DMS153 (cell line): ENCODE measurements at regions not wholly inside any gene's neighbourhood (a gene's known extent, or its start where the extent isn't known, plus 50 kb on each side); places are given as distances from the start of the nearest gene placed in this dataset.
"Not testable (repeated sequence)": the region's sequence is repeated elsewhere in the genome, so short reads cannot be mapped to it uniquely, and the experiment has no call there.

Source experiments
- DNase-seq: peaks from one replicate; lab custom pipeline; 2025; lab: John Stamatoyannopoulos, UW

DNA sequence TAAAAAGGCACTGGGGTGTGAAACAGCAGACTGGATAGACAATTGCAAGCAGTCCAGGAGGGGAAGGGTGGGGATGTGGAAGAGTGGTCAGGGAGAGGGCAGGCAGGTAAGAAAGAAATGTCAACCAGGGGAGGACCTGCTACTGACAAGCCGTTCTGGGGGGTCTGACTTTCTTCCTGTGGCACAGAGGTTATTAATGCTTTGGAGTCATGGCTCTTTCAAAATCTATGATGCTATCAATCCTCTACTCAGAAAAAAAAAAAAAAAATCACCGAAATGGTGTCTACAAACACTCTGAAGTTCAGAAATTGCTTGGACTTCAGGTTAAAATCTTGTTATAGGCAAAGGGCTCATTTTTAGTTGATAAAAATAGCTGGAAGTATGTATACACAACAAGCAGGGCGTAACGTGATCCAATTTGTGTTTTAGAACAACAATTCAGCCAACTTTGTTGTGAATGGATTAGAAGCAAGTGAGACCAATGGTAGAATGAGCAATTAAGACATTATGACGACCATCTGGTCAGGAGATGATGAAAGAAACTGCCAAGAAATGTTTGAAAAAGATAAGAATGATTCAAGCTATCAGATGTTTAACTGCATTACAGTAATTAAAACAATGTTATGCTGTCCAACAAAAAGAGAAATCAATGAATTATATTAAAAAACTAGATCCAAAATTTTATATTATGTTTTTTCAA is 255.2 kb downstream of the DEPDC1B start:
- DNase-seq = no peak

DNA sequence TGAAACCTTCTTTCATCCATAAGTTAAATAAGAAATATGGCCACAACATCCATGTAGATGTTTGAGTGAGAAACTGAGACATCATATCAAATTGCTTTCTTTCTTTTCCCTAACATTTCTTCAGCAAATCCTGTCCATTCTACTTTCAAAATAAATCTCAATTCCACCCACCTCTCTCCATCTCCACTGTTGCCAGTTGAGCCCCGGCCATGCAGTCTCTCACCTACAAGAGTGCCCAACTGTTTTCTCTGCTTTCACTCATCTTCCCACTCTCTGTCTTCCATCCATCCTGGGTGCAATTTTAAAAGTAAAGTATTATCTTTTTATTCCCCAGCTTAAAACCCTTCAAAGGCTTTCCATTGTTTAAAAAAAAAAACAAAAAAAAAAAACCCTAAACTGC is 260.4 kb downstream of the DEPDC1B start:
- DNase-seq = no peak

DNA sequence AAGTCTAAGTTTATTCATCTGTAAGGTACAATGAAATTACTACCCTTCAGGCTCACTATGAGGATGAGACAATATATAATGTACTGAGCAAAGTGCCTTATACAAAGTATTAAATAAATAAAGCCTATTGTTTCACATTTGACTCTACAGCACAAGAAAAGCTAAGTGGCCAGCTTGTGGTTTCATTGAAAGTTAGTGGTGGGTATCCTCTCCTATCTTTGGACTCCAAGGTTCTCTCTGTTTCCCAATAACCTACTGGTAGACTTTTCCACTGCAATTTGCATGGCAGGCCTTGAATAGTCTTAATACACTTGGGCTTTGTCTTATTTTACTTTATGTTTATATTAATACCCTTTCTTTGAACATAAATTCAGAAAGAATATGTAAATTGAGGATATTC is 262.7 kb downstream of the DEPDC1B start:
- DNase-seq = no peak

DNA sequence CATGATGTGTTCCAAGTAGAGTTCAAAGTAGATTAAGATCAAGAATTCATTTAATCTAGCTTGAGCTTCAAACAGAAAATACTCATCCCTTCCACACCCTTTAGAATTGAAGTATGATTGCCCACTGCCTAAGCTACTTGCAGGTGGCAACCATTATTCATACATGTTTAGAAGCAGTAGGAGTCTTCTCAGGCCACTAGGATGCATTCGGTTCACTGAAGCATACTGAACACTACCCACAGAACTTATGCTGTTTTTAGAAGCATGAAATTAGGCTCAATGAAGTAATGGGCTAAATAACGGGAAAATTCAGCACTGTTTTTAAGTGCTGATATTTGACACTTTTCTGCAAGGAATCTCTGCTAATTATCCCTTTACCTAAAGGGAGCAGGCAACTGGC is 263.4 kb downstream of the DEPDC1B start:
- DNase-seq = no peak

DNA sequence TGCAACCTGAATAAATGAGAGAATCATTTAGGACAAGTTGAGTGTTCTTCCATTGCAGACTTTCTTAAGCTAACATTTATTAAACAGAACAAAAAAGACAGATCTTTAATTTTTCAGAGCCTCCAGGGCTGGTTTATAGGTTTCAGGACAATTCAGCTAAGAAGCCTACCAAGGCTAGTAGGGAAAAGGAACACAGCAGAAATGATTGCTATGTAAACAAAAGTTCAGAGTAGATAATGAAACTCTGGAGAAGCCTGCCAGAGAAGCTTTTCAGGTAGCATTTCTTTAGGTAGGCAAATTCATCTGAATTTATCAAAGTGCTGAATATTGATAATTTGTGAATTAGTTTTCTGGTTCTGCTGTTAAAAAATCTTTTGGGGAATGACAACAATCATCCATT is 264.2 kb downstream of the DEPDC1B start:
- no peak for DNase-seq

DNA sequence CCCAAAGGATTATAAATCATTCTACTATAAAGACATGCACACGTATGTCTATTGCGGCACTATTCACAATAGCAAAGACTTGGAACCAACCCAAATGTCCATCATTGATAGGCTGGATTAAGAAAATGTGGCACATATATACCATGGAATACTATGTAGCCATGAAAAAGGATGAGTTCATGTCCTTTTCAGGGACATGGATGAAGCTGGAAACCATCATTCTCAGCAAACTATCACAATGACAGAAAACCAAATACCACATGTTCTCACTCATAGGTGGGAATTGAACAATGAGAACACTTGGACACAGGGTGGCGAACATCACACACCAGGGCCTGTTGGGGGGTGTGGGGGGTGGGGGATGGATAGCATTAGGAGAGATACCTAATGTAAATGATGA is 273.8 kb downstream of the DEPDC1B start:
- not testable (repeated sequence) for DNase-seq

DNA sequence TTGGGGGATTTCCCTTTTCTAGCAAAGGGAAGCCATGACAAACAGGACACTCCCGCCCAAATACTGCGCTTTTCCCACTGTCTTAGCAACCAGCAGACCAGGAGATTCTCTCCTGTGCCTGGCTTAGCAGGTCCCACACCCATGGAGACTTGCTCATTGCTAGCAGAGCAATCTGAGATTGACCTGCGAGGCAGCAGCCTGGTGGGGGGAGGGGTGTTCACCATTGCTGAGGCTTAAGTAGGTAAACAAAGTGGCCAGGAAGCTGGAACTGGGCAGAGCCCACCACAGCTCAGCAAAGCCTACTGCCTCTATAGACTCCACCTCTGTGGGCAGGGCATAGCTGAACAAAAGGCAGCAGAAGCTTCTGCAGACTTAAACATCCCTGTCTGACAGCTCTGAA is 279.2 kb downstream of the DEPDC1B start:
- not testable (repeated sequence) for DNase-seq

DNA sequence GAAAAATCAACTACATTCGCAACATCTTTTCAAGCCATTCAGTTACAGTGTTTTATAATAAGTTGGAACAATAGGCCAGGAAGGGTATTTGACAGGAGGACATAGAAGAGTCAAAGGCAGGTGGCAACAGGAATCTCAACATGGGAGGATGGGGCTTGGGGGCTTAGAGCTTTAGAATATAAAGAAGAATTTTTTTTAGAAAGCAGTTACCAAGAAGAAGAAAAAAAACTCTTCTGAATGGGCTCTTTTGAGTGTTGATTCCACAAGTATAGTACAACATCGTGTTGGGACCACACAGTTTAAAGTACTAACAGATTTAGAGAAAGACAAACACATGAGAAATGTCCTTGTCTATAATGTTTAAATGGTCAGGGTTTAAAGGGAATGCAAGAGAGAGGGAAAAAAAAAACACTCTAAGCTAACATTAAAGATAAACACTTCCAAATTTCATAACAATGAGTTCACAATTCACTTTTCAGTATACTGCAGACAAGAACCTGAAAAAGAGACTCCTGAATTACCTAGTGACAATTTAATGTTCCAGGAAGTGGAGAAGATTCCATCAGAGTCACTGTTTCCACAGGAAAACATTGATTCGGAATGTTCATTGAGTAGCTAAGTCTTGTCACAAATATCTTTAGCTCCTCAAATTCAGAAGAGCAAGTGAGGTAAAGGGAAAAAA is 282.3 kb downstream of the DEPDC1B start:
- DNase-seq = no peak

DNA sequence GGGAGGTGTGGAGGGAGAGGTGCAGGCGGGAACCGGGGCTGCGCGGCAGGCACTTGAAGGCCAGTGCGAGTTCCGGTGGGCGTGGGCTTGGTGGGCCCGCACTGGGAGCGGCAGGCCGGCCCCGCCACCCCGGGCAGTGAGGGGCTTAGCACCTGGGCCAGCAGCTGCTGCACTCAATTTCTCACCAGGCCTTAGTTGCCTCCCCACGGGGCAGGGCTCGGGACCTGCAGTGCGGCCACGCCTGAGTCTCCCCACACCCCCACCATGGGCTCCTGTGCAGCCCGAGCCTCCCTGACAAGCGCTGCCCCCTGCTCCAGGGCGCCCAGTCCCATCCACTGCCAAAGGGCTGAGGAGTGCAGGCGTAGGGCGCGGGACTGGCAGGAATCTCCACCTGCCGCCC is 284.5 kb downstream of the DEPDC1B start:
- DNase-seq = no peak

DNA sequence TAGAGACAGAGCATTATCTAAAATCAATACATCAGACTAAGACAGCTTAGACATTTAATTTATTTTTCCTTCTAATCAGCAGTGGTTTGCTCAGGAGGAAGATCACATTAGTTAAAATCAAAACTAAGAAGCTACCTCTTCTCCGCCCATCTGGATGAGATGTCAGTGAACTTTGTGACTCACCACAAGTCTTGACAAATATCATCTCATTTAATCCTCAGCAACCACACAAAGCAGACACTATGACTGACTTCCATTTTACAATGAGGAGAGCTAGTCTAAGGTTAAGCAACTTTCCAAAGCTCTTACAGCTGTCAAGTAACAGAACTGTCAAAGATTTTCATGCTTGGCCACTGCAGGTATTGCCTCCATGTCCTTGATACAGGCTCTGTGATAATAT is 289.5 kb downstream of the DEPDC1B start:
- no peak for DNase-seq

DNA sequence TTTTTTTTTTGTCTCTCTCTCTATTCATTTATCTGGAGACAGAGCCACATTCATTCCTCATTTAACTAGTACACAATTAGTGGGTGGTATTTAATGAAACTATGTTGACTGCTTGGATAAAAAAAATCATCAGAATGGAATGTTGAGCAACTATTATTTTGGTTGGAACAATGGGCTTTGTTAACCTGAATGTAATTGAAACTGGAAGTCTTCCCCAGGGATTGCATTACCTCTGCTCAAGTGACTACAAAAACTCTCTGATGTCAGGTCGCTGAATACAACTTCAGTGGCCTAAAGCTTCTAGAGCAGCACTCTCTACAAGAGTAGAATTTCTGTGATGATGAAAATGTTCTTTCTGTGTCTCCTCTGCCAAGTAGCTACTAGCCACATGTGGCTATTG is 295.8 kb downstream of the DEPDC1B start:
- DNase-seq = no peak

DNA sequence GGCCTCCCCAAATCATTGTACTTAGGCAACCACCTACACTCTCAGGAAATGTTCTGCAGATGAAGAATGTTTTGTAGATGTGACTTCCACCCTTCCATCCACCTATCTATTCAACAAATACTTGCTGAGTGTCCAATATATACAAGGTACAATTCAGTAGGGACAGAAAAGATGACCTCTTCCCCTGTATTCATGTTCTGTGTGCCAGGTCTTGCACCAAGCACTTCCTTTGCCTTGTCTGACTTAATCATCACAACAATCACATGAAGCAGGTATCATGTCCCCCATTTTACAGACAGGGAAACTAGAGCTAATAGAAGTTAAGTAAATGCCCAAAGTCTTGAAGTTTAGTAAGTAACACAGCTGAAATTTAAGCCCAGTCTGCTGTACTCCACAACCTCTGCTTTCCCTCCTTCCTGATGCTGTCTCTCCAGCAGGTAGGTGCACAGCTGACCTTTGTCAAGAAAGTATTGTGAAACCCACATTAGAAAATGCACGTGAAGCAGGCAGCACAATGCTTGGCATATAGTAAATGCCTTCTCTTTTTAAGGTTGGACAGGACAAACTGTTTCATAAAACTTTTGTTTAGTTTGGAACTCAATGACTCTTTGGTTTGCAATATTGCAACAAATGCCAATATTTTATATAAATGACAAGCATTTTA is 296.5 kb downstream of the DEPDC1B start:
- DNase-seq = no peak

DNA sequence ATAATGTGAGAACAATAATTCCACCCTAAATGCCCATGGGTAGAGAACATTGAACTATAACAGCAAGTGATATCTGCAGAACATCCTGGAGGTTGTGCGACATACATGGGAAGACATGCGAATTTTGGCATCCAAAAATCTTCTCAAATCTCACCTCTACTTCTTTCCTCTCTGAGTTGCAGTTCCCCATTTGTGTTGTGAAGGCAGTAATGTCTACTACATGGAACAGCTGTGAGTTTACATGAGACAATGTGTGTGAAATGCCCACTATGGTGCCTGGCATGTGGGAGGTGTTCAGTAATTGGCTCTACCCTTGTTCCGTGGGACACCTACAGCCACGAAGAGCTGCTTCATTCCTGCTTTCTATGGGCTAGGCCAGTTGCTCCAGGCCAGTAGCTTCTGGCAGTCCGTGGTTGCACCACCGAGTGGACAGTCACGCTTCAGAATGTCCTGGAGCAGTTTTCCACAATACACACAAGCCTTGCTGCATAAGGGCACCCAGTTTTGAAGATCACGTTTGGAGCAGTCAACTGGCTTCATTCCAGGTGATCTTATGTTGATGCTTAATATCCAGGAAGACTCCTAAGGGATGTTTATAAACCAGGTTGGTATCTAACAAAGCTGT is 297.7 kb downstream of the DEPDC1B start:
- DNase-seq = no peak

DNA sequence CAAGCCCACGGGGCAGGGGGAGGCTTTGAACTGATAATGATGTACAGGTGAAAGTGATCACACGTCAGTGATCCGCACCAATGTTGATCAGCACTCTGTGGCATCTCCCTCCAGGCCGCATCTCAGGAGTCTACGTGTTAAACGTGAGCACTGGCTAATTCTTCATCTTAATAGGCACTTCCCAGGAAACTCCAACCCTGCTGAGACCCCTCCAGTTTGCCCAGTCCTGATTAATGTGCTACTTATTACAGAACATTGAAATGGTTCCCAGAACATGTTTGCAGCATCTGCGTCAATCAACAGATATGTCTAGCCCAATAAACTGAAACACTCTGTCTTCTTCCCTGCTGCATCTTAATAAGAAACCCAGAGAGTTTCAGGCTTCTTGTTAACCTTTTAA is 298.4 kb downstream of the DEPDC1B start:
- DNase-seq = no peak

DNA sequence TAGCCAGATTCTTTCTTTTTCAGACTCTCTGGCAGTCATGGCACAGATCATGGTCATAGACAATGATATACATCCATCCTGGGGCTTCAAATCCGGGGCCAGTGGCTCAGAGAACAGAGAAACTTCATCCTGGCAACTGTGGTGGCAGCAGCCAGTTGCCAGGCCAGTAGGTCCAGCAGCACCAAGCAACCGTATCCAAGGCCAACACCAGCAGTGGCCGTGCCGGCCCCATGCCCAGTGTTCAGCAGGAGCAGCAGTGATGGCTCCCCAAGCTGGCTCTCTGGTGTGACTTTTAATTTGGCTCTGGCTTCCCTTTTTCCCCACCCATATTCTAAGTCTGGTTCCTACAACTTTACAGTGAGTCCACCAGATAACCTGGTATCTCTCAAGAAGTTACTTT is 300.5 kb downstream of the DEPDC1B start:
- DNase-seq = no peak

DNA sequence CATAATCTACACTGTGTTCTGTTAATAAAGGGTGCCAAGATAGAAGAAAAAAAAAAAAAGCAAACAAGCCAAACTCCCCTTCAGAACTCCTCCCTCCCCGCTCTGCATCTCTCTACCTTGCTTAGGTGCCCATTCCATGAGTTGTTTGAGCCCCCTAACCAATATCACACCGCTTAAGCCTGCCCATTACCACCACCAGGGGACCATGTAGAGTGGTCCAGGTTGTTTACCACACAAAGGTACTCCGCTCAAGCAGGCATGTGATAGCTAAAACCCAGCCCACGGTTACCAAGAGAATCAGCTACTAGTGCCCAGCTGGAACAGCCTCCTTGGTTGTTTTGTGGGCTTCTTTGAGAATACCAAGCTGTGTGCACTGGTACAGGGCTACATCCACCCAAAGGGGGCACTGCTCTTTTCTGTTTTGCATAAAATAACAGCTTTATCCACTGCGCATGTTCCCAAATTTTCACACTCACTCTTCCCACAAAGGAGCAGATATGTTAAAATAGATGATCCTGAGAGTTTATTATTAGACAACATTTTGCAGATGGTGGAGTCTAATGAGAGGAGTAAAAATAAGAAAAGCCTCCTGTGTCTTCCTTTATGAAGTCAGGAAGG is 304.1 kb downstream of the DEPDC1B start:
- DNase-seq = no peak

DNA sequence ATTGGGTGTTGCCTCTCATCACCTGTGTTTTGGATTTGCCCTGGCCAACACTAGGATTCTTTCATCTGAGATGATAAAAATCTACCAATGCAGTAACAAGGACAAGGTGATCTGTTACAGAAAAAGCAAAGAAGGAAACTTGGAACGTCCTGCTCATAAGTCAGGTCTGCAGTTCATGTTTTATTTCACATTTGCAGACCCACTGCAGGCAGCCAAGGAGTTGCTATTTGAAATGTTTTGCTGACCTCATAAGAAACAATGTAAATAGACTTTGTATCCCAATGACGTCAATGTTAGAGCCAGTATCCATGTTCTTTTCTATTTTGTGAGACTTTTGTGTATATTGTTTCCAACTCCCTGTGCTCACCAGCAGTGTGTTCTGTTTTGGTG is 312.9 kb downstream of the DEPDC1B start:
- no peak for DNase-seq

DNA sequence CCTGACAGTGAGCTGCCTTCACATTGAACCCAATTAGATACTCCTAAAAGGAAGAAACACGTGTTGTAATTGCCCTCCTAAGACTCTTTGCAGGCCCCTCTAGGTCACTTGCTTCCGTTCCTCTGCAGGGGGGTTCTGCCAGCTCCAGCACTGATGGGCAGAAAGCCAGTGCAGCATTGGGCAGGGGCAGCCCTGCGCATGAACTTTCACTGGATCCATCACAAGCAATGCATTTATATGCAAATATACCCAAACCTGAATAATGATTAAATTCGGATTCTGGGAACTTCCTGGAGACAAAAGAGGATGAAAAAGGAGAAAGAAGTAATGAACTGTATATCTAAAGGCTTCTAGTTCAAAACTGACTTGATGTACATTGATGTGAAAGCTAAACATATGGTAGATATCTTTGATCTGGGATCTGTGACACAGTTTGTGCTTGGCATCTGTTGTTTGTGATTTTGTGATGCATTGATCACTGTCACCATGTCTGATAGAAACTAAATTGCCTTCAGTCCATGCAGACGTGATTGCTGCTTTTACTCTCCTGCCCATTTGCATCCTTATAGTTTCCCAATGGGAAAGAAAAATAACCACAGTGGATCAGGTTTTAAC is 313.4 kb downstream of the DEPDC1B start:
- DNase-seq = no peak

DNA sequence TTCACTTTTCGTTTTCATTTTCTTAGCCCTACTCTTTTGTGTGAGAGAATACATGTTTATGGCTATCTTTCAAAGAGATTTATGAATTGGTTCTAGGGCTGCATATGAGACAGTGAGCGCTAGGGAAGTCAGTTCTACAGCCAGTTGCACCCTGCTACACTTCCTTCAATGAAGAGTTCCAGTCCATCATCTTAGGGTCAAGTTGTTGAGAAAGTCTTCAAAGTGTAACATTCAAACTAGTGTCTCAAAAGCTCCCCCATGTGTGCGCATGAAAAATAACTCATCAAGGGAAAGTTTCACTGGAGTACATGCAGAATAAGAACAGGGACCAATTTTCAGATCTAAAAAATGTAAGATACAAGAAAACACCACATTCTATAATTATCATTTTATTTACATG is 317.2 kb downstream of the DEPDC1B start:
- no peak for DNase-seq

DNA sequence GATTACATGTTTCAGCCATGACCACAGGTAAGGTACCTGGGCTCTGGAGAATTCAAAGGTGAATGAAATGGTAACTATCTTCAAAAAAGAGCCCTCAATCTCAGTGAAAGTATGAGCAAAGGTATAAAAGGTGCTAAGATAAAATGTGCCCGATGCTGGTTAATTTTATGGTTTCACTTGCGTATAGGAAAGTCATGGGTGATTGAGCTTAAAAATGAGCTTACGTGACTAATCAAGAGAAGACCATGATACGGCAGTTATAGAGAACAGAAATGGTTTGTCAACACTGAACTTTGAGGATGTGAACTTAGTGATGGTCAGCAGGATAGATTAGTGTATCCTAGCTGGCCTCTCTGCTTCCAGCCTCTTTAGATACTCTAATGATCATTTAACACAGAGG is 320.1 kb downstream of the DEPDC1B start:
- DNase-seq = no peak

DNA sequence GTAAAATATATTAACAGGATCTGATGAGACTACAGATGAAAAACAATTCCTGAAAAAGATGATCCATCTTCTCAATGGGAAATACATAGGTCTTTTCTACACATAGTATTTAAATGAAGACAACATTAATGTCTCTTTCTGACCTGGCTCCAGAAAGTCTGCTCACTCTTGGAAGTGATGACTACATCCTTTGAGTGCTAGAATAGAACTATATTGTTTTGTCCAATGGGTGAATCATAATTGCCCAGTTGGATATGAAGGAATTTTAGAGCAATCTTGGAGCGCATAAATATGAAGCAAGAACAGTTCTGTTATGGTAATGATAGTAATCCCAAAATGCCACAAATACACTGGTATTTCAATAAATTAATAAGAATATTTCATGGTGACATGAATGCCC is 322.1 kb downstream of the DEPDC1B start:
- DNase-seq = no peak

DNA sequence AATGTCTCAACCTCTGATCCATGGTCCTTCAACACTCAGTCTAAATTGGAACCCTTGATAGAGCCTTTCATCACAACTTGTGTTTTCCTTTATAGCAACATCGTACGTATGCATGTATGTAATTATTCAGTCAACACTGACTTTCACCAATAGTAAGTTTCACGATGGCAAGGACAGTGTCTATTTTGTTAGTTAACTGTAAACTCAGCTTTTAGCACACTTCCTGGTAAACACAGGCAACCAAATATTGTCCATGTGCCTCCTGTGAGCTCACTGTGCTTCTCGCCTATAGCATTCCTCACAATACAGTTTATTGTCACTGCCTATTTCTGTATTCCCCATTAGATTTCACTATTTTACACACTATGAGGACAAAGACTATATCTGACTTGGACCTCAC is 323.1 kb downstream of the DEPDC1B start:
- no peak for DNase-seq
